OCI-LY1 (cell line): ENCODE measurements at regions not wholly inside any gene's neighbourhood (a gene's known extent, or its start where the extent isn't known, plus 50 kb on each side); places are given as distances from the start of the nearest gene placed in this dataset.

Source experiments
- EZH2 ChIP-seq: fragments of 200-600 bp; sonication (generic), shearing (Covaris generic); IDR thresholded peaks from 2 replicates; pipeline ENCODE4 v1.8.0; 2017; ENCODE audit warnings: borderline replicate concordance, mixed run types, mild to moderate bottlenecking, antibody characterized with exemption, low read length, moderate library complexity, mixed read lengths
- TF ChIP-seq, protein P1 (sequence below): fragments of 200-600 bp; sonication (generic), shearing (Covaris generic); IDR thresholded peaks from 2 replicates; pipeline ENCODE4 v1.5.1; 2017; ENCODE audit warnings: mild to moderate bottlenecking, antibody characterized with exemption, low read length, moderate library complexity, mixed read lengths

DNA sequence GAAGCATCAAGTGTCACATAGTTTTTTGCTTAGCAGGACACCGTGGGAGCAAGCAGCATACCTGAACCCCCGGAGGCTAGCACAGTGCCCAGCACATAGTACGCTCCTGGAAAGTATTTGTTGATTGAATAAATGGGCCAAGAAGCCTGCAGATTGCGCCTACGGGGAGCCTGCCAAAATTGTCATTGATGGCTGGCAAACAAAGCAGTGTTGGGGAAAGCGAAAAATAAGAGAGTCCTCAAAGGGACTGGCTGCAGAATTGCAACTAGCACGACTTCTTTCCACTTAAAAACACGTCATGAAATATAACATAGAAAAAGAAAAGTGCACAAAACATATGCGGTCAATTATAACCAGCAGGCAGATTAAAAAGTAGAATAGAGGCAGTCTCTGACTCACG is 125.2 kb upstream of the GALNT2 start:
- TF ChIP-seq EZH2 = no peak
- TF ChIP-seq, protein P1, sequence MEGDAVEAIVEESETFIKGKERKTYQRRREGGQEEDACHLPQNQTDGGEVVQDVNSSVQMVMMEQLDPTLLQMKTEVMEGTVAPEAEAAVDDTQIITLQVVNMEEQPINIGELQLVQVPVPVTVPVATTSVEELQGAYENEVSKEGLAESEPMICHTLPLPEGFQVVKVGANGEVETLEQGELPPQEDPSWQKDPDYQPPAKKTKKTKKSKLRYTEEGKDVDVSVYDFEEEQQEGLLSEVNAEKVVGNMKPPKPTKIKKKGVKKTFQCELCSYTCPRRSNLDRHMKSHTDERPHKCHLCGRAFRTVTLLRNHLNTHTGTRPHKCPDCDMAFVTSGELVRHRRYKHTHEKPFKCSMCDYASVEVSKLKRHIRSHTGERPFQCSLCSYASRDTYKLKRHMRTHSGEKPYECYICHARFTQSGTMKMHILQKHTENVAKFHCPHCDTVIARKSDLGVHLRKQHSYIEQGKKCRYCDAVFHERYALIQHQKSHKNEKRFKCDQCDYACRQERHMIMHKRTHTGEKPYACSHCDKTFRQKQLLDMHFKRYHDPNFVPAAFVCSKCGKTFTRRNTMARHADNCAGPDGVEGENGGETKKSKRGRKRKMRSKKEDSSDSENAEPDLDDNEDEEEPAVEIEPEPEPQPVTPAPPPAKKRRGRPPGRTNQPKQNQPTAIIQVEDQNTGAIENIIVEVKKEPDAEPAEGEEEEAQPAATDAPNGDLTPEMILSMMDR = no peak
